ENCODE measurements at regions not wholly inside any gene's neighbourhood (a gene's known extent, or its start where the extent isn't known, plus 50 kb on each side); places are given as distances from the start of the nearest gene placed in this dataset.

GRCh38 chr6:10276660-10277287 lies 138.1 kb downstream of the TFAP2A start:
- H3K27ac Mint-ChIP-seq: no peak overlapping the region

GRCh38 chr6:10276106-10276505 lies 138.8 kb downstream of the TFAP2A start:
- Mint-ChIP-seq H3K4me1 (ENCODE audit: low read depth) (no peaks in the 10 kb centered on the region), H3K27ac (no peak overlapping the region), H3K36me3 (ENCODE audit: low read depth) (no peaks in the 10 kb centered on the region), H3K27me3 (no peaks in the 10 kb centered on the region), H3K9me3 (no peaks in the 10 kb centered on the region), H3K4me3 (no peak overlapping the region)
- intact Hi-C loops (cut with micrococcal nuclease): no loop called here

More at GRCh38 chr6:10276660-10277287, 138.1 kb downstream of the TFAP2A start:
- Mint-ChIP-seq H3K27me3 (no peaks in the 10 kb centered on the region), H3K36me3 (ENCODE audit: low read depth) (no peaks in the 10 kb centered on the region), H3K4me3 (no peak overlapping the region), H3K9me3 (no peaks in the 10 kb centered on the region), H3K4me1 (ENCODE audit: low read depth) (no peaks in the 10 kb centered on the region)
- intact Hi-C loops (cut with micrococcal nuclease): no loop called here

GRCh38 chr6:10272591-10272990 lies 142.3 kb downstream of the TFAP2A start:
- no peaks in the 10 kb centered on the region for H3K36me3 Mint-ChIP-seq (ENCODE audit: low read depth)
- no peaks in the 10 kb centered on the region for H3K9me3 Mint-ChIP-seq
- no peaks in the 10 kb centered on the region for H3K4me1 Mint-ChIP-seq (ENCODE audit: low read depth)
- H3K4me3 Mint-ChIP-seq: no peak overlapping the region
- H3K27ac Mint-ChIP-seq: no peak overlapping the region
- intact Hi-C loops (cut with micrococcal nuclease): no loop called here
- H3K27me3 Mint-ChIP-seq: peaks cover 13% of the 10 kb centered on the region

GRCh38 chr6:10271982-10272381 lies 142.9 kb downstream of the TFAP2A start:
- Mint-ChIP-seq H3K36me3 (ENCODE audit: low read depth) (no peaks in the 10 kb centered on the region), H3K27me3 (peaks cover 14% of the 10 kb centered on the region), H3K4me3 (no peak overlapping the region), H3K9me3 (no peaks in the 10 kb centered on the region), H3K27ac (no peak overlapping the region), H3K4me1 (ENCODE audit: low read depth) (no peaks in the 10 kb centered on the region)
- intact Hi-C loops (cut with micrococcal nuclease): no loop called here

GRCh38 chr6:10269814-10270472 lies 144.9 kb downstream of the TFAP2A start:
- Mint-ChIP-seq H3K36me3 (ENCODE audit: low read depth) (no peaks in the 10 kb centered on the region), H3K27me3 (peaks cover 16% of the 10 kb centered on the region), H3K9me3 (no peaks in the 10 kb centered on the region)

GRCh38 chr6:10268611-10269310 lies 146.1 kb downstream of the TFAP2A start:
- peaks cover 16% of the 10 kb centered on the region for H3K27me3 Mint-ChIP-seq
- H3K36me3 Mint-ChIP-seq (ENCODE audit: low read depth): no peaks in the 10 kb centered on the region
- H3K27ac Mint-ChIP-seq: no peak overlapping the region
- H3K9me3 Mint-ChIP-seq: no peaks in the 10 kb centered on the region
- no peaks in the 10 kb centered on the region for H3K4me1 Mint-ChIP-seq (ENCODE audit: low read depth)
- intact Hi-C loops (cut with micrococcal nuclease): no loop called here
- no peak overlapping the region for H3K4me3 Mint-ChIP-seq

More at GRCh38 chr6:10269814-10270472, 144.9 kb downstream of the TFAP2A start:
- Mint-ChIP-seq H3K4me1 (ENCODE audit: low read depth) (no peaks in the 10 kb centered on the region), H3K27ac (no peak overlapping the region), H3K4me3 (no peak overlapping the region)
- intact Hi-C loops (cut with micrococcal nuclease): no loop called here

GRCh38 chr6:10268111-10268510 lies 146.8 kb downstream of the TFAP2A start:
- H3K27me3 Mint-ChIP-seq: peaks cover 16% of the 10 kb centered on the region

GRCh38 chr6:10266462-10266861 lies 148.4 kb downstream of the TFAP2A start:
- Mint-ChIP-seq H3K9me3 (no peaks in the 10 kb centered on the region), H3K36me3 (ENCODE audit: low read depth) (no peaks in the 10 kb centered on the region), H3K27ac (no peak overlapping the region), H3K4me1 (ENCODE audit: low read depth) (no peaks in the 10 kb centered on the region), H3K4me3 (no peak overlapping the region), H3K27me3 (peaks cover 16% of the 10 kb centered on the region)
- intact Hi-C loops (cut with micrococcal nuclease): no loop called here

More at GRCh38 chr6:10268111-10268510, 146.8 kb downstream of the TFAP2A start:
- Mint-ChIP-seq H3K4me3 (no peak overlapping the region), H3K4me1 (ENCODE audit: low read depth) (no peaks in the 10 kb centered on the region), H3K9me3 (no peaks in the 10 kb centered on the region), H3K36me3 (ENCODE audit: low read depth) (no peaks in the 10 kb centered on the region), H3K27ac (no peak overlapping the region)
- intact Hi-C loops (cut with micrococcal nuclease): no loop called here

GRCh38 chr6:10266061-10266460 lies 148.8 kb downstream of the TFAP2A start:
- Mint-ChIP-seq H3K36me3 (ENCODE audit: low read depth) (no peaks in the 10 kb centered on the region), H3K4me3 (no peak overlapping the region), H3K27ac (no peak overlapping the region), H3K27me3 (peaks cover 16% of the 10 kb centered on the region), H3K9me3 (no peaks in the 10 kb centered on the region), H3K4me1 (ENCODE audit: low read depth) (no peaks in the 10 kb centered on the region)
- intact Hi-C loops (cut with micrococcal nuclease): no loop called here

- intact Hi-C loops (cut with micrococcal nuclease): no loop called here
- Mint-ChIP-seq H3K27me3 (peaks cover 5% of the 10 kb centered on the region), H3K4me1 (ENCODE audit: low read depth) (no peaks in the 10 kb centered on the region), H3K27ac (no peak overlapping the region), H3K36me3 (ENCODE audit: low read depth) (no peaks in the 10 kb centered on the region), H3K9me3 (no peaks in the 10 kb centered on the region), H3K4me3 (no peak overlapping the region)
Measured at GRCh38 chr6:10262505-10262904, 152.4 kb downstream of the TFAP2A start.

- Mint-ChIP-seq H3K27ac (no peak overlapping the region), H3K9me3 (no peaks in the 10 kb centered on the region), H3K4me3 (no peak overlapping the region), H3K4me1 (ENCODE audit: low read depth) (no peaks in the 10 kb centered on the region), H3K27me3 (peaks cover 2% of the 10 kb centered on the region), H3K36me3 (ENCODE audit: low read depth) (no peaks in the 10 kb centered on the region)
- intact Hi-C loops (cut with micrococcal nuclease): loop anchor here (5.0 kb wide), 1 partner anchor 173 kb away; no protein-coding TSS in a partner anchor
Measured at GRCh38 chr6:10259671-10260070, 155.2 kb downstream of the TFAP2A start.

- Mint-ChIP-seq H3K9me3 (no peaks in the 10 kb centered on the region), H3K27ac (no peak overlapping the region), H3K36me3 (ENCODE audit: low read depth) (no peaks in the 10 kb centered on the region), H3K4me1 (ENCODE audit: low read depth) (no peaks in the 10 kb centered on the region), H3K4me3 (no peak overlapping the region), H3K27me3 (peaks cover 2% of the 10 kb centered on the region)
- intact Hi-C loops (cut with micrococcal nuclease): loop anchor here (5.0 kb wide), 1 partner anchor 174 kb away; no protein-coding TSS in a partner anchor
Measured at GRCh38 chr6:10258341-10258740, 156.5 kb downstream of the TFAP2A start.

GRCh38 chr6:10256113-10256690 lies 158.7 kb downstream of the TFAP2A start:
- Mint-ChIP-seq H3K36me3 (ENCODE audit: low read depth) (no peaks in the 10 kb centered on the region), H3K4me3 (no peak overlapping the region), H3K27ac (no peak overlapping the region), H3K27me3 (peaks cover 4% of the 10 kb centered on the region), H3K4me1 (ENCODE audit: low read depth) (no peaks in the 10 kb centered on the region), H3K9me3 (no peaks in the 10 kb centered on the region)
- intact Hi-C loops (cut with micrococcal nuclease): loop anchor here (5.0 kb wide), 1 partner anchor 176 kb away; no protein-coding TSS in a partner anchor

- no peaks in the 10 kb centered on the region for H3K9me3 Mint-ChIP-seq
- no peak overlapping the region for H3K27ac Mint-ChIP-seq
- no peak overlapping the region for H3K4me3 Mint-ChIP-seq
- H3K27me3 Mint-ChIP-seq: peaks cover 1% of the 10 kb centered on the region
- H3K4me1 Mint-ChIP-seq (ENCODE audit: low read depth): no peaks in the 10 kb centered on the region
- intact Hi-C loops (cut with micrococcal nuclease): no loop called here
- H3K36me3 Mint-ChIP-seq (ENCODE audit: low read depth): no peaks in the 10 kb centered on the region
Measured at GRCh38 chr6:10250655-10251220, 164.1 kb downstream of the TFAP2A start.
